Esophagus (tissue), 2 donors: ENCODE measurements at regions not wholly inside any gene's neighbourhood (a gene's known extent, or its start where the extent isn't known, plus 50 kb on each side); places are given as distances from the start of the nearest gene placed in this dataset.

Experiments used
- H3K27ac ChIP-seq, 2 donors: one replicate each; pipeline ENCODE4 v1.5.1; 2013; ENCODE audit warnings: low read depth in 2 of 2, mild to moderate bottlenecking in 2 of 2, inconsistent platforms in 1 of 2, low read length in 1 of 2, moderate library complexity in 1 of 2
- H3K27me3 ChIP-seq, 2 donors: one replicate each; pipeline ENCODE4 v1.6.1; 2013; ENCODE audit warnings: low read length in 2 of 2, control low read depth in 1 of 2, mild to moderate bottlenecking in 1 of 2; ENCODE audit not compliant: insufficient read depth in 2 of 2, control insufficient read depth in 1 of 2
- H3K36me3 ChIP-seq, 2 donors: one replicate each; pipeline ENCODE4 v1.6.1; 2013; ENCODE audit warnings: low read length in 1 of 2; ENCODE audit not compliant: control insufficient read depth in 2 of 2, insufficient read depth in 2 of 2
- H3K4me1 ChIP-seq, 2 donors: one replicate each; pipeline ENCODE4 v1.6.1; 2013; ENCODE audit warnings: low read length in 1 of 2; ENCODE audit not compliant: control insufficient read depth in 2 of 2, insufficient read depth in 2 of 2
- H3K4me3 ChIP-seq, 2 donors: one replicate each; pipeline ENCODE4 v1.5.1; 2013; ENCODE audit warnings: low read length in 2 of 2, mild to moderate bottlenecking in 2 of 2, low read depth in 1 of 2, moderate library complexity in 1 of 2
- H3K9me3 ChIP-seq, 2 donors: one replicate each; pipeline ENCODE4 v1.6.1; 2013; ENCODE audit warnings: mild to moderate bottlenecking in 2 of 2, low read depth in 1 of 2, low read length in 1 of 2, moderate library complexity in 1 of 2; ENCODE audit not compliant: control insufficient read depth in 2 of 2, insufficient read depth in 1 of 2
- WGBS, 2 donors: extraction: QIAGEN DNeasy Blood & Tissue Kit; methylation state at CpG; one replicate each; pipeline ENCODE4 v1.1.7; 2013; 5-methylcytosine and 5-hydroxymethylcytosine counted together
- donor health status: healthy with polysubstance abuse.
- donor health status: Bipolar disorder and iron deficiency.

DNA sequence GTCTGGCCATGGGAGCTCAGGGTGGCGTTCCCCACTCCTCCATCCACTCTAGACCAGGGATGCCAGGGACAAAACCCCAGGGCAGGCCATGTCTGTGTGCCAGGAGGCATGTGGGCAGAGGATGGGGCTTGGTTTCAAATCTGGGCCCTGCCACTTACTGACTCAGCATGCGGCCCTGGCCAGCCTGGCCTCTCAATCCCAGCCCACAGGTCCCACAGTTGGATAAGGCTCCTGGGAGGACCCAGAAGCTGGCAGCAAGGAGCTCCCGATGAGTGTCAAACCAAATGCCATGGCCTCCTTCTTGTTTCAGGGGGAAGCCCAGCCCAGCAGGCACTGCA, 1290.4 kb downstream of the BRD1 start:
- H3K27ac ChIP-seq, result no peak overlapping the region
- H3K27me3 ChIP-seq, result no peaks in the 10 kb centered on the region
- WGBS, 2 donors, result 61 to 68% methylated on average over 3 of the region's 3 CpGs
- no peaks in the 10 kb centered on the region for H3K9me3 ChIP-seq
- H3K4me3 ChIP-seq, result no peak overlapping the region
- no peaks in the 10 kb centered on the region for H3K4me1 ChIP-seq
- H3K36me3 ChIP-seq, result no peaks in the 10 kb centered on the region

GRCh38 chr22:48536541-48537342, 1290.9 kb downstream of the BRD1 start:
- WGBS, 2 donors, result 44 to 50% methylated on average over 30 of the region's 30 CpGs
- no peaks in the 10 kb centered on the region for H3K36me3 ChIP-seq
- H3K4me1 ChIP-seq, result no peaks in the 10 kb centered on the region
- H3K4me3 ChIP-seq, result no peak overlapping the region
- no peak overlapping the region for H3K27ac ChIP-seq
- no peaks in the 10 kb centered on the region for H3K9me3 ChIP-seq
- no peaks in the 10 kb centered on the region for H3K27me3 ChIP-seq

- WGBS, 2 donors, result 54 to 60% methylated on average over 39 of the region's 39 CpGs
- H3K9me3 ChIP-seq, result no peaks in the 10 kb centered on the region
- no peaks in the 10 kb centered on the region for H3K27me3 ChIP-seq
- H3K27ac ChIP-seq, result no peak overlapping the region
- H3K4me3 ChIP-seq, result no peak overlapping the region
- no peaks in the 10 kb centered on the region for H3K36me3 ChIP-seq
- H3K4me1 ChIP-seq, result no peaks in the 10 kb centered on the region
Measured at GRCh38 chr22:48535868-48536540, 1291.7 kb downstream of the BRD1 start.

- H3K4me1 ChIP-seq, result no peaks in the 10 kb centered on the region
- WGBS, 2 donors, result 63 to 74% methylated on average over 22 of the region's 22 CpGs
- no peaks in the 10 kb centered on the region for H3K36me3 ChIP-seq
- H3K27me3 ChIP-seq, result no peaks in the 10 kb centered on the region
- H3K9me3 ChIP-seq, result no peaks in the 10 kb centered on the region
- no peak overlapping the region for H3K4me3 ChIP-seq
- no peak overlapping the region for H3K27ac ChIP-seq
Measured at GRCh38 chr22:48534395-48534958, 1293.2 kb downstream of the BRD1 start.

DNA sequence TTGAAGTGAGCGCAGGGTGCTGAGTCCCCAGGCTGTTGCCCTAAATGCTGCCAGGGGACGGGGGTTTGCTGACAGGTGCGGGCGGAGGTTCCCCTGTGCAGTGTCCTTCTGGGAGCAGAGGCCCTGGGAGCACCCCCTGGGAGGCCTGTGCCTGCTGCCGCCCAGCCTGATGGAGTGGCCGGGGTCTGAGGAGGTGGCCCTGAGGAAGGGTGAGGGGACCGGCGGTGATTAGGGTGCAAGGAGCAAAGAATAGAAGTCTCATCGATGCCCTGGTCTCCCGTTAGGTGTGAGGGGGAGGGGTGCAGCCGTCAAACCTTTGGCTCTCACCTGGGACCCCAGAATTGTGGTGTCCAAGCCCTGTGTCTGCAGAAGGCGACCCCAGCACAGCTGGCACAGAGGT, 1294.7 kb downstream of the BRD1 start:
- no peaks in the 10 kb centered on the region for H3K27me3 ChIP-seq
- H3K36me3 ChIP-seq, result no peaks in the 10 kb centered on the region
- 84 to 85% methylated on average over 12 of the region's 12 CpGs for WGBS, 2 donors

GRCh38 chr22:48531761-48532435, 1295.8 kb downstream of the BRD1 start:
- Histone ChIP-seq H3K9me3 (no peaks in the 10 kb centered on the region), H3K4me3 (no peak overlapping the region), H3K4me1 (no peaks in the 10 kb centered on the region), H3K27ac (no peak overlapping the region), H3K36me3 (no peaks in the 10 kb centered on the region), H3K27me3 (no peaks in the 10 kb centered on the region)
- 70 to 72% methylated on average over 20 of the region's 20 CpGs for WGBS, 2 donors

More for the DNA sequence above, 1294.7 kb downstream of the BRD1 start:
- no peak overlapping the region for H3K4me3 ChIP-seq
- no peak overlapping the region for H3K27ac ChIP-seq
- no peaks in the 10 kb centered on the region for H3K4me1 ChIP-seq
- no peaks in the 10 kb centered on the region for H3K9me3 ChIP-seq

DNA sequence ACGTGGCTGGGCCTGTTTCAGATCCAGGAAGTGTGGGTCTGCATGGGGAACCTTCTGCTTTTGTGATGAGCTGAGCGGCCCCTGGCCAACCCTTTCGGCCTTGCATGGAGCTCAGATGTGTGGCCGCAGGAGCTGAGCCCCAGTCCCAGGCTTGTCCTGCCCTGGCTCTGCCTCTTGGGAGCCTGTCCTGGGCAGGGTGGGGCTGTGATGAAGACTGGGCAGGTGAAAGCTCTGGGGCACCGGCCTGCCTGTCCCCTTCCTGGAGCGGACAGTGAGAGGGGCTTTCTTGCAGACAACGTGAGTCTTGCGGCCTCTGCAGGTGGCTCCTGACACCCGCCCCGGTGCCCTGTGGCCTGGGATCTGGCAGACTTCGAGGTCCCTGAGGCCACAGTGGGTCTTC, 1296.6 kb downstream of the BRD1 start:
- Histone ChIP-seq H3K27me3 (no peaks in the 10 kb centered on the region), H3K9me3 (no peaks in the 10 kb centered on the region), H3K4me1 (no peaks in the 10 kb centered on the region), H3K27ac (no peak overlapping the region), H3K4me3 (no peak overlapping the region), H3K36me3 (no peaks in the 10 kb centered on the region)
- WGBS, 2 donors, result 67 to 72% methylated on average over 11 of the region's 11 CpGs

DNA sequence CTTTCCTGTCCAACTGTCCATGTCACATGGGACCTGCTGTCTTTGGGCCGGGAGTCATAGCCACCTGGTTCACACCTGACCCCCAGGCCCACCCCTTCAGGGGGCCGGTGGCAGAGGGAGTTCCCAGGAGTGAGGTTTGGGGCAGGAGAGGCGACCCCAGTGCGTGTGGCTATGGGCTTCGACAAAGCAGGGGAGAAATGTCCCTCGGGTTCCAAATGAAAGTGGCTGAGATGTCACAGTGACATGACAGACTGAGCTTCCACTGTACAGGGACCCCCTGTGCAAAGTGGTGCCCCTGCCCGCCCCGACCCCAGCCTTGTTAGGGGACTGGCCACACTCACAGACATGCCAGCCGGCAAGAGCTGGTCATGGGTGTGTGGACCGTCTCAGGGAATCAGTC, 1297.0 kb downstream of the BRD1 start:
- no peaks in the 10 kb centered on the region for H3K9me3 ChIP-seq
- H3K4me3 ChIP-seq, result no peak overlapping the region
- H3K4me1 ChIP-seq, result no peaks in the 10 kb centered on the region
- H3K27ac ChIP-seq, result no peak overlapping the region
- H3K27me3 ChIP-seq, result no peaks in the 10 kb centered on the region
- 69 to 75% methylated on average over 10 of the region's 10 CpGs for WGBS, 2 donors
- H3K36me3 ChIP-seq, result no peaks in the 10 kb centered on the region

GRCh38 chr22:48528221-48528915, 1299.3 kb downstream of the BRD1 start:
- no peaks in the 10 kb centered on the region for H3K4me1 ChIP-seq
- WGBS, 2 donors, result 80 to 82% methylated on average over 13 of the region's 13 CpGs
- no peaks in the 10 kb centered on the region for H3K27me3 ChIP-seq
- no peak overlapping the region for H3K27ac ChIP-seq
- no peaks in the 10 kb centered on the region for H3K9me3 ChIP-seq
- H3K4me3 ChIP-seq, result no peak overlapping the region
- no peaks in the 10 kb centered on the region for H3K36me3 ChIP-seq
